HG03097 (cell line): ENCODE measurements at regions not wholly inside any gene's neighbourhood (a gene's known extent, or its start where the extent isn't known, plus 50 kb on each side); places are given as distances from the start of the nearest gene placed in this dataset.

Experiments
- ATAC-seq: cut with Tn5 transposase; IDR thresholded peaks from one replicate; pipeline ENCODE4 v1.9.1; 2021; ENCODE audit not compliant: unreplicated experiment, low FRiP score

DNA sequence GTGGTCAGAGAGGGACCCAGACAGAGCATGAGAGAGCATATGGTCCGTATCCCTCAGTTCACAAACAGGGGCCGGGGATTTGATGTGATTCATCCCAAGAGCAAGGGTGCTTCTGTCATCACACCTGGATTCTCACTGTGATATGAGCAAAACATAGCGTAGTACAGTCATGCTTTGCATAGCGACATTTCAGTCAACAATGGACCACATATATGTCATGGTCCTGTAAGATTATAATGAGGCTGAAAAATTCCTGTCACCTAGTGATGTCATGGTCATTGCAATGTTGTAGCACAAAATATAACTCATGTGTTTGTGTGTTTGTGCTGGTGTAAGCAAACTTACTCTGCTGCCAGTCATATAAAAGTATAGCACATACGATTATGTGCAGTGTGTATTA is 207.4 kb upstream of the CDH13 start:
- no peak for ATAC-seq

DNA sequence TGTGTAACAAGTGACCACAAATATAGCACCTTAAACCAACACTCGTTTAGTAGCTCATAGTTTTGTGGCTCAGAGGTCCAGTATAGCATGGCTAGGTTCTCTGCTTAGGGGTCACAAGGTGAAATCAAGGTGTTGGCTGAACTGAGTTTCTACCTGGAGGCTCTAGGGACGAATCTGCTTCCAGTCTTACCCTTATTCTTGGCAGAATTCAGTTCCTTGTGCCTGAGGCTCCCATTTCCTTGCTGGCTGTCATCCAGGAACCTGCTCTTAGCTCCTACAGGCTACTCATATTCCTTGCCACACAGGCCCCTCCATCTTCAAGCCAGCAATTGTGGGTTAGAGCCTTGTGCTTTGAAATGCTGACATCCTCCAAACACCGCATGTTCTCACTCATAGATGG is 212.3 kb upstream of the CDH13 start:
- no peak for ATAC-seq

DNA sequence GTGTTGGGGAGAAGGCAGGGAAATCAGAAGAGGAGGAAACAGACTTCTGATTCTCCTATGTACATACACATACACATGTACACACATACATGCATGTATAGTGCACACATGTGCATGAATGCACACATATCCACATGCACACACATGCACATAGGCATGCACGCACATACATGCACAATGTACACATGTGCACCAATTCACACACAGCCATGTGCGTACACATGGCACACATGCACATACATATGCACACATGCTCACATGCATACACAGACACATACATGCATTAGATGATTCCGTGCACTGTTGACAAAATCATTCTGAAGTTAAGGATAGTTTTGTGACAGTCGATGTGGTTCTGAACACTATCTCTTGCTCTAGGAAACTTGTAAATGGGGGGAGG is 214.0 kb upstream of the CDH13 start:
- no peak for ATAC-seq

DNA sequence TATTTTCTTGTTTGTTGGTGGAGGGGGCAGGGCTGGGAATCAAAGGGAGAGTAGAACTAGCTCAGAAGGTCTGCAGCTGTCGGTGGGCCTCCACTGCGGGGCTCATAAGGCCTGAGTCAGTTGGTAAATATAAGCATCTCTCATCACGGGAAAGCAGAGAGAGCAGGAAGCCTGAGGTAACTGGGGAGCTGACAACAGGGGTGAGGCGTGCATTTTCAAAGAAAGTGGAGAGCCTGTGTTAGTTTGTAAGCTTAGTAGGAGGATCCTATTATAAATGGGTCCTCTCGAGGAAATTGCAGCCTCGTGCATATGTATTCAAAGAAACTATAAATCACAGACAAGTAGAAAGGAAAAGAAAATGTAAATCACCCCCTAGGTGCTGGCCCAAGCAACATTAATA is 221.0 kb upstream of the CDH13 start:
- ATAC-seq = no peak

DNA sequence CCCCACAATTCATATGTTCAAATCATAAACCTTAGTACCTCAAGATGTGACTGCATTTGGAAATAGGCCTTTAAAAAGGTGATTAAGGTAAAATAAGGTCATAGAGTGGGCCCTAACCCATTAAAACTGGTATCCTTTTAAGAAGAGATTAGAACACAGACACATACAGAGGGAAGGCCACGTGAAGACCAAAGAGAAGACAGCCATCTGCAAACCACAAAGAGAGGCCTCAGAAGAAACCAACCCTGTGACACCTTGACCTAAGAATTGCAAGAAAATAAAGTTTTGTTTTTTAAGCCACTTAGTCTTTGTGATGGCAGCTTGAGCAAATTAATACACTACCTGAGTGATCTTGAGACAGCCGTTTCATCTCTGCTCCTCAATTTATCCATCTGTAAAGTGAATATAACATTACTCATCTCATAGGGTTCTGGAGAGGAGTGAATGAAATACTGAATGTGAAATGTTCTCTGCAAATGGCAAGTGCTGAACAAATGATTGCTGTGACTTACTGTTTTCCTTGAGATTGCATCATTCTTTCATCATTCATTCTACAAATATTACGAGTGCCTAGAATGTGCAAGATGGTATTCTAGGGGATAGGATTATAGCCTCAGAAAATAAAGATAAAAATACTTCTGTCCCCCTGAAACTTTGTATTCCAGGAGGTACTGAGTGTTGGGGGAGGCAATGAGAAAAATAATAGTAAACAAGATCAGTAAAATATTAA is 222.0 kb upstream of the CDH13 start:
- no peak for ATAC-seq

DNA sequence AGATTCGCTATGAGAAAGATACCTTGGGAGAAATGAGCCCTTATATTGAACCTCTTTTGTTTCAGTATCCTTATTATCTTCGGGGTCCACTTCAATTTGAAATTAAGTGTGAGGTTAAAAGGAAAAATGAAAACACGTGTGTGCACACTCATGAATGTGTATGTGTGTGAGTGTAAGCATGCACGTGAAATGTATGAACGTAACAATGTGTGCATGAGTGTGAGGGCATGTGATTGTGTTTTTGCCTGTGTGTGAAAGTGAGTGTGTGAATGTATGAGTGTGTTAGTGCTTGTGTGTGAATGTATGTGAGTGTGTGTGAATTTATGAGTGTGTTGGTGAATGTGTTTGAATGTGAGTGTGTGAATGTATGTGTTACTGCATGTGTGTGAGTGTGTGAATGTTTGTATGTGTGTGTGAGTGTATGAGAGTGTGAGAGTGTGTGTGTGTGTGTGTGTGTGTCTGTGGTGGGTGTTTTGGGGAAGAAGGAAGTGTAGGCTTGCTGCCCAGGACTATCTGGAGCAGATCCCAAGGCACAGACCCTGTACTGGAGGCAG is 224.0 kb upstream of the CDH13 start:
- ATAC-seq = no peak

DNA sequence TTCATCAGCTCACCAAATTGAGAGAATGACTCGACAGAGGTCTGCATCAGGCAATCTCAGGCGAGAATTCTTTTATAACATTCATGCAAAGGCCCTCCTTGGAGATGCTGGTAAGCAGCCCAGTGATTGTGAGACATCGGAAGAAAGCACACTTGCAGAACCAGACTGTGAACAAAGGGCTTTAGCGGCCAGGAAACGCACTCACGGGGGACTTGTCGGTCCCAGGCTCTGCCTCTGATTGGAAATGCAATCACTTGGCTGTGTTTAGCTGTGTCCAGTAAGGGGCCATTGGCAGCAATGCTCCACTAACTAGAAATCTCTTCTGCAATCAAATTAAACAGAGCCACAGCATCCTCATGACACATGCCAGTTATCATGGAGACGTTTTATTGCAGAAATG is 226.7 kb upstream of the CDH13 start:
- ATAC-seq = no peak

DNA sequence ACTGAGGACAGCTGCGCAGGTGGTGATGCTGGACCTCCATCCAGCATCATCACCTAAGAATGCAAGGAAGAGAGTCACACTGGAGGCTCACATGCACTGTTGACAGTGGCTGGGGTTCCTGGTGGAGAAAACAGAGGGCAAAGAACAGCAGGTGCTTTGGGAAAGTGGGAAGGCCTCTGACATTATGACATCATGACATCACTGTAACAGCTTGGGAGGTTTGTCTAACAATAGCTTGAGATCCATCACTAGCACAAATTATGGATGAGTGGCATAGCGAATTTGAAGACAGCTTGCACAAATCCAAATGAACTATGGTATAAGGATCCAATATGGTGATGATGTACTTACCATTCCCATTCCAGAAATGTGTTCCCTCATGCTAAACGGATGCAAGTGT is 226.5 kb upstream of the MPHOSPH6 start:
- ATAC-seq = no peak

DNA sequence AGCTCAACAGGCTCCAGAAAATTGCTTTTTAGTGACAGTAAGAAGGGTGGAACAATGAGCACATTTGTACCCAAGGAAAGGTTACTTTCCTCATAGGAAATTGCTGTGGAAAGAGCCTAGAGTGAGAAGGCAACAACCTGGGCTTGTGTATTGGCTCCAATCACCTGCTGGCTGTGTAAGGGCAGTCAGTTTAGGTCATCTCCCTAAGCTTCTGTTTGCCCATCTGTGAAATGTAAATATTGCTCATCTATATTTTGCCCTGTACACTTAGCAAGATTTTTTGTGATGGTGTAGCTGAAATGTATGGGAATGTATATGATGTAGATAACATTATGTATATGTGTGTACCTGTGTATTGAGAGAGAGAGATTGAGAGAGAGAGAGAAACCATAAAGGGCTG is 225.2 kb upstream of the MPHOSPH6 start:
- no peak for ATAC-seq

DNA sequence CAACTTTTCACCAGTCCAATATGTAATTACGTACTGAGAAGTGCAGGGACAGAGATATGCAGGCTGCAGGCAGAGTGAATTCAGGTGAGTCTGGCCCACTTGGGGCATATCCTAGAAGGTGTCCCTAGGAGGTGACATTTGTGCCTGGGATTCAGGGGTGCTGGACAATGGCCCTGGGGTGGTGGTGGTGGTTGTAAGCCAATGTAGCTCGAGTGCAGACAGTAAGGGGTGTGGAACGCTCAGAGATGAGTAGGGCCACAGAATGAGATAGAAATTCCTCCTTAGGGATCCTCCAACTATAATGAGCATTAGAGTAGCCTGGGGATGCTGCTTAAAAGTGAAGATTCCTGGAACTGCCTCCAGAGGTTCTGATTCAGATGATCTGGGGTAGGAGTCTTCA is 221.7 kb upstream of the MPHOSPH6 start:
- ATAC-seq = no peak

DNA sequence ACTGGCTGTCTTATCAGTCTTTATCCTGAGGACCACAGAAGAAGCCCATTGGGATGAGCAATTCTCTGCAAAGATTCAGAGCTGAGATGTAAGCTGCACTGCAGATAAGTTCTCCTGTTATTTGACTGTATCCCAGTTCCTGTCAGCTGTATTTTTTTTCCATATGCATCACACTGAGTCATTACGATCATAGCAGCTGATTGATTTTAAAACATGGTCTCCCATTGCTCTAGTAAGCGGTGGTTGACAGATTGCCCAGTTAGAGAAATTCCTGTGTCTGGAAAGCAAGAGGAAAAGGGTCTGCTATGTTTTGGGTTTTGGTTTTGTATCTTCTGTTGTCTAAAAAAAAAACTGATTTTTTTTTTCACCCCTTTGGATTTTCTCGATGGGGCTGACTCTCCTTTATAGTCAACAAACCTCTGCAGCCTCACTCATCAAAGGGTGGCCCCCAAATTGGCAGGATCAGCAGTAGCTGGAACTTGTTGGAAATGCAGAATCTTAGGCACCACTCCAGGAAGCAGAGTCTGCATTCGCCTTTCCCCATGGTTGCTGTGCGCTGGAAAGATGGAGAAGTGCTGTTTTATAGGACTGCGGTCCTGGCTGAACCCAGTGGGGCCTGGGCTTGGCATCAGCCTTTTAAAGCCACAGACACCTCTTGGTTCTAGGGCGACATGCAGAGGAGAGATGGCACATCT is 220.1 kb upstream of the MPHOSPH6 start:
- no peak for ATAC-seq

DNA sequence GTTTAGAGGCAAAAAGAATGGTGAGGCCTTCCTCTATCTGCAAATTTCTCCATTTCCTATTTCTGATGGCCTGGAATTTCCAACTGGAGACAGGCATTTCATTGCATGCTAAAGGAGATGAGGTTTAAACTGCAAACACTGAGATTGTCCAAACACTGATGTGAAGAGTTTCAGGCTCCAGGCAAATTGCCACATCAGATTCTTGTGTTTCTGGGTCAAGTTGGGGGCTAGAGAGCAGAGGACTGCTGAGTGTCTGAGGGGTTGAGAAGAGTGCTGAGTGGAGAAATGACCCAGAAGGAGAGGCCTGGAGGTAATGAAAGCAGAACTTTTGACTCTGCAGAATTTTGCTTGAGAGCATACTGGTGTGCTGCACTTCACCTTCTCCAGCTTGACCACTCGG is 216.7 kb upstream of the MPHOSPH6 start:
- ATAC-seq = no peak

DNA sequence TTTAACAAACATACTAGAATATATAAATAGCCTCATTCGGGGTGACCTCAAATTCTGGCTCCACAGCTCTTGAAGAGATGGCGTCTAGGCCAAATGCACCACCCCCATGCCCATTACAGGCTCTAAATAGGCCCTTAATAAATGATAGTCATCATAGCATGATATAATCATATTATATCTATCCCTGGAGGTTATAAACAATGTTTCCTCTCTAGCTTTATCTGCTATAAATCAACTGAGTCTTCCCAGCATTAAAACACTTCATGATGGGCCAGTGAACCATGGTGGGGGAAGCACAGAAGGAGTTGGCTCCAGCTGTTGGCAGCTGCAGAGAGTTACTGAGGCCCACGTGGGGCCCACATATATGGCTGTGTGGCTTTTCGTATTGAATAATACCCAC is 214.9 kb upstream of the MPHOSPH6 start:
- no peak for ATAC-seq

DNA sequence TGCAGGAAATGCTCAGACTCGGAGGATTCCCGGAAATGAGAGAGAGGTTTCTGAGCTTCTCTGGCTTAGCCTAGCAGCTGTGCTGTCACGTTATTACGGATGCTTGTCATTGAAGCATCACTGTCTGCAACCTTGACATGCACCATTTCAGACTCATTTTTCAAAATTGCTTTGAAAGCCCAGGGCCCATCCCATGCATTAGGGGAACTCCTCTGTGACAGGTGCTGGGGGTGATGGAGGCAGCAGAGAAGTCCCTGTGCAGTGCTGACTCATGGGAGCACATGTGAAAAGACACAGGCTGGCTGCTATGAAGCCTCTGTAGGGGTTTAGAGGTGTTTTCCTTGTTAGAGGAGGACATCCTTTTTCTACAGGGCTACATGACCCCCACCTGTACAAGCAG is 214.0 kb upstream of the MPHOSPH6 start:
- no peak for ATAC-seq

DNA sequence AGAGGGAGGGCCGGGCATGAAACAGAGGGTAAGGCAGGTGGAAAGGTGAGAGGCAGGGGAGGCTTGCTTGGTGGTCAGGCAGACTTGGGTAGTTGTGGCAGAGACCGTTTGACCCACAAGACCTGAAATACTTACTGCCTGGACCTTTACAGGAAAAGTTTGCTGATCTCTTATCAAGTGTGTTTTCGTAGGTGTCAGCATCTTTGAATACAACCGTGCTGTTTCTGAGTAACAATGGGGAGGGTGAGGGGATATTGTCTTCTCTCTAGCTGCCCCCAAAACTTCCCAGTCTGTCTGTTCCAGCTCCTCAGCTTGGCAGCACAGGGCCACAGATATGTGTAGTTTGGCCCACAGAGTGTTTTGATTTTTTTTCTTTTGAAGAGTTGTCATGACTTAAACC is 212.5 kb upstream of the MPHOSPH6 start:
- ATAC-seq = no peak

DNA sequence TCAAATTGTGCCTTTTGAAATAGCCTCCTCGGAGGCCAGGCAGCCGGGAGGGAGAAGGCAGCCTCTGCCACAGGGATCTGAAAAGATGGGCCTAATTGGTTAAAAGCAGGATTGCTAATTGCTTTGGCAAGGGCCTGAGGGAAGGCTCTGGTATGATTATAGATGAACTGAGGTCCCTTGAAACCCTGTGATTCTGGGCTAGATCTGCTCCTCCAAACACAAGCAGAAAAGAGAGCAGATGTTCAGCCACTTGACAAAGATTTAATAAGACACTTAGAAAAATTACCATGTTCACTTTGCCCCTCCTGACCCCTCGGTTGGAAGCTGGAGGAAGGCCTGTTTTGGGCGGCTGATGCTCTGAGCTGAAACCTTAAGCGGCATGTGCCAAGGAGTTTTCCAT is 209.5 kb upstream of the MPHOSPH6 start:
- ATAC-seq = no peak

DNA sequence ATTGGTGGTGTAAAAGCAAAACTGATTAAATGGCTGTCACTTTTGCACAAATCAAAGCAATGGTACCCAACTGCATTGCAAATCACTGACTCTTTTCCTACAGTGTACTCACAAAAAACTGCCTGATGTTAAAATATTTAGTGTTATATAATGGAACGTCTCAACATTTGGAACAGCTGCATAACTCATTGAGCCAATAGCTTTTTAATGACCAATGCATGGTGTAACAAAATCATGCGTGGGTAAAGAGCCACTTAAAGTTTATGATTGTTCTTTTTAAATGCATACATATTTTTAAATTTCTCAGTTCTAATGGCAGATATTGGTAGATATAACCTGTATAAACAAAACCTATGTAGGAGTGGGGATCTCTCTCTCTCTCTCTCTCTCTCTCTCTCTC is 204.0 kb upstream of the MPHOSPH6 start:
- ATAC-seq = no peak

DNA sequence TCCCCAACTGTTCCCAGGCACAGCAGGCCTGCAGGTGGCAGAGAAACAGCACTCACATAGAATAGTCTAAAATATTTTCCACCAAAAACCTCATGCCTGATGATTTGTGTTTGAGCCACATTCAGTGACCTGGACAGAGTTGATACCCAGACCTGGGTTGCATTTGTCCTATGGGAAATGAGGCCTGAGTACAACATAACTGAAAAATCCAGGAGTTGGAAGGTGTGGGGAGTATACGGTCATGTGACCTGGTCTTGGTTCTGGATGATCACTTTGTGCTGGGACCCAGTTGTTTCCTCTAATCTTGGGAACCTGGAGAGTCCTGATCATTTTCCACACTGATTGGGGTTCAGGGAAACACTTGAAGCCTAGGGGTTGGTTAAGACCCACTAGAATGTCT is 200.3 kb upstream of the MPHOSPH6 start:
- no peak for ATAC-seq

DNA sequence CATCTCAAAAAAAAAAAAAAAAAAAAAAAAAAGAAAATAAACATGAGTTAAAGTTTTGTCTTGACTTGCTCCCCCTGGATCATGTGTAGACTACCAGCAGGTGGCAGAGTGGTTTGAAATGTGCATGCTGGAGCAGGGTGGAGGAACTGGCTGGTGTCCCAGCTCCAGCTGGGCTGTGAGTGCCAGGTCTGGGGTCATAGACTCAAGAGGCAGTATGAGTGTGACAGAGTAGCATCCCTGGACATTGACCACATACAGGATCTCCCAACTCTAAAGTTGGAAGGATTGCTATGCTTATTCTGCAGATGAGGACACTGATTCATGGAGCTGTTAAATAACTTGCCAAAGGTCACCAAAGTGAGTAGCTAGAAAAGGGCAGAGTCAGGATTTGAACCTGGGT is 198.0 kb upstream of the MPHOSPH6 start:
- no peak for ATAC-seq

DNA sequence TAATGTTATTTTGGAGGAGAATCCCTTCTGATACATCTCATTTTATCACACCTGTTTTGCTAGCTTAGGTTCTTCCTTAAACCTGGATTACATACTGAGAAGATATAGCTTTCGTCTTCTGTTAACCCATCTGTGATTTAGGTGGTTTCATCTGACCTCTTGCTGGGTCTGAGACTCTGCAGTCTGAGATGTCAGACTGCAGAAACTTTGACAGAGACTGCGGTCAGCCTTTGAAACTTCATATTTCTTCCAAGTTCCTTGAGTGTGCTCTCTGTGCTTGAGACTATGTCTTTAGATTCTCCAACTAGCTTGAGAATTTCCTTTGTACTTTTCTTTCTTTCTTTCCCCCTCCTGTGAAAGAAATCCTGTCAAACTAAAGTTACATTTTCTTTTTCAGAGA is 196.4 kb upstream of the MPHOSPH6 start:
- ATAC-seq = no peak

DNA sequence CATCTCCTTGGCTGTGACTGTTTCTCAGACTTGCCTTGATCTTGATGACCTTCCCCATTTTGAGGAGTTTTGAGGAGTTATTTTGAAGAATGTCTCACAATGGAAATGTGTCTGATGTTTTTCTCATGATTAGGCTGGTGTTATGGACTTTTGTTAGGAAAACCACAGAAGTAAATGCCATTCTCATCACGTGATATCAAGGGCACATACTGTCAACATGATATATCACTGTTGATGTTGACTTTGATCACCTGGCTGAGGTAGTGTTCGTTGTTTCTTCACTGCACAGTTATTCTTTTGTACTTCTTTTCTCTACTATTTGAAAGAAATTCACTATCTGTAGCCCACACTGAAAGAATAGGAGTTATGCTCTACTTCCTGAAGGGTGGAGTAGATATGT is 194.7 kb upstream of the MPHOSPH6 start:
- ATAC-seq = no peak
